ENCODE measurements at regions not wholly inside any gene's neighbourhood (a gene's known extent, or its start where the extent isn't known, plus 50 kb on each side); places are given as distances from the start of the nearest gene placed in this dataset.

DNA sequence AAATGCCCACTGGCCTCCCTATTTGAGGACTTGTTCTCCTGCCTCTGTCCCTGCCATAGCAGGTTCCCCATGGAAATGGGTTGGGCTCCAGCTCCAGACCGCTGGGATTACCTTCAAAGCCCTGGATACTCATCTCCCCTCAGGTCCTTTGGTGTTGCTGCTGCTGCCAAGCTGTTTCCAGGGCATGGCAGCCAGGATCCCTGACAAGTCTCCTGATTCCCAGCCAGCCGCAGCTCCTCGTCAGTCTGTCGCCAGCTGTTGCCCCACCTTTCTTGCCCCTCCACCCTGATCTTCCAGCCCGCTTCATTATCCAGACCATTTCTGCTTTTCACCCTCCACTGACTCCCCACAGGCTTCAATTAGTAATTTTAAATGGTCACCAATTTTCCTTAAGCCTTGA is 68.3 kb upstream of the KCND3 start:
- in situ Hi-C loops (cut with MboI; ENCODE audit: low sequenced_read_pairs), result no loop called here
- CTCF ChIA-PET, result no interaction called here

More for the DNA sequence above, 68.3 kb upstream of the KCND3 start:
- Histone ChIP-seq H3K4ac (ENCODE audit: low read depth, low read length) (no peak overlapping the region), H2BK20ac (ENCODE audit: low read depth, low read length) (no peak overlapping the region), H3K18ac (ENCODE audit: low read depth, low read length) (no peak overlapping the region), H3K9me3 (ENCODE audit: control insufficient read depth, insufficient read depth, low read length) (no peaks in the 10 kb centered on the region), H3K9me1 (ENCODE audit: insufficient read depth, low read length) (no peaks in the 10 kb centered on the region), H4K20me1 (ENCODE audit: insufficient read depth, low read length) (no peaks in the 10 kb centered on the region), H4K5ac (ENCODE audit: low read depth, low read length) (no peak overlapping the region), H2AFZ (replicated peaks; ENCODE audit: low read length, poor library complexity) (no peak overlapping the region), H3K56ac (ENCODE audit: extremely low read depth, insufficient read depth, low read length) (no peak overlapping the region), H3K27me3 (ENCODE audit: control insufficient read depth, insufficient read depth, low read length) (no peaks in the 10 kb centered on the region), H3K27ac (ENCODE audit: insufficient read depth, low read length) (no peak overlapping the region), H2BK120ac (ENCODE audit: low read depth, low read length) (no peak overlapping the region), H3K9ac (ENCODE audit: low read depth, low read length) (no peak overlapping the region), H3K23ac (ENCODE audit: low read depth, low read length) (no peak overlapping the region), H3K4me2 (ENCODE audit: low read depth, low read length) (no peak overlapping the region), H2AK5ac (ENCODE audit: low read depth, low read length) (no peak overlapping the region), H3K36me3 (ENCODE audit: control insufficient read depth, insufficient read depth, low read length) (no peaks in the 10 kb centered on the region), H3K4me3 (ENCODE audit: insufficient read depth, low read depth, low read length) (no peak overlapping the region), H2AK9ac (replicated peaks; ENCODE audit: low read depth, low read length, poor library complexity) (no peak overlapping the region), H4K91ac (ENCODE audit: insufficient read depth, low read depth, low read length) (no peak overlapping the region), H2BK5ac (ENCODE audit: low read depth, low read length, poor library complexity, severe bottlenecking) (no peak overlapping the region), H3K14ac (replicated peaks; ENCODE audit: low read depth, low read length) (no peak overlapping the region), H2BK15ac (ENCODE audit: low read depth, low read length) (no peak overlapping the region), H3K4me1 (ENCODE audit: control insufficient read depth, insufficient read depth, low read length) (no peaks in the 10 kb centered on the region), H3K79me1 (ENCODE audit: low read depth in 1 of 2, low read length in 2 of 2) (no peaks in the 10 kb centered on the region), H4K8ac (ENCODE audit: low read depth in 2 of 2, low read length in 2 of 2) (no peak overlapping the region)
- ATAC-seq (ENCODE audit: low read depth) (no peak), DNase-seq (no peak)
- TF ChIP-seq MXI1 (IDR thresholded peaks at IDR 0.05; ENCODE audit: borderline replicate concordance, low read depth, low read length), result no peak
- no peak for TF ChIP-seq BHLHE40 (IDR thresholded peaks at IDR 0.05; ENCODE audit: low read depth, low read length)
- no peak for TF ChIP-seq FOS (IDR thresholded peaks at IDR 0.05; ENCODE audit: low read depth, low read length)
- no peak for TF ChIP-seq RFX5 (IDR thresholded peaks at IDR 0.05; ENCODE audit: low read depth, low read length)
- TF ChIP-seq, protein P1, sequence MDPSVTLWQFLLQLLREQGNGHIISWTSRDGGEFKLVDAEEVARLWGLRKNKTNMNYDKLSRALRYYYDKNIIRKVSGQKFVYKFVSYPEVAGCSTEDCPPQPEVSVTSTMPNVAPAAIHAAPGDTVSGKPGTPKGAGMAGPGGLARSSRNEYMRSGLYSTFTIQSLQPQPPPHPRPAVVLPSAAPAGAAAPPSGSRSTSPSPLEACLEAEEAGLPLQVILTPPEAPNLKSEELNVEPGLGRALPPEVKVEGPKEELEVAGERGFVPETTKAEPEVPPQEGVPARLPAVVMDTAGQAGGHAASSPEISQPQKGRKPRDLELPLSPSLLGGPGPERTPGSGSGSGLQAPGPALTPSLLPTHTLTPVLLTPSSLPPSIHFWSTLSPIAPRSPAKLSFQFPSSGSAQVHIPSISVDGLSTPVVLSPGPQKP (IDR thresholded peaks at IDR 0.05; ENCODE audit: borderline replicate concordance, low read depth, low read length), result no peak
- TF ChIP-seq RAD21 (IDR thresholded peaks at IDR 0.05; ENCODE audit: low read length), result no peak
- TF ChIP-seq SMC3 (IDR thresholded peaks at IDR 0.05; ENCODE audit: low read depth, low read length), result no peak
- no peak for TF ChIP-seq NFE2L2 (IDR thresholded peaks at IDR 0.05; ENCODE audit: low read depth, low read length)
- dilution Hi-C loops (cut with HindIII; ENCODE audit: low sequenced_read_pairs, unreplicated experiment) (no loop called here), intact Hi-C loops (cut with micrococcal nuclease) (no loop called here)
- no TSS peak for BruUV-seq (replicated peaks)
- no CpG with 5 or more reads among the region's 5 CpGs for WGBS, 2 experiments (ENCODE audit: extremely low coverage in 2 of 2, insufficient read length in 1 of 2)
- POLR2A ChIA-PET (ENCODE audit: unreplicated experiment), result no interaction called here
